ENCODE measurements at regions not wholly inside any gene's neighbourhood (a gene's known extent, or its start where the extent isn't known, plus 50 kb on each side); places are given as distances from the start of the nearest gene placed in this dataset.

- TF ChIP-seq EZH2 (IDR thresholded peaks at IDR 0.05) (no peak), POLR2AphosphoS5 (IDR thresholded peaks at IDR 0.05; ENCODE audit: borderline replicate concordance, low read depth, low read length) (no peak)
These were observed 63.9 kb upstream of the CDYL start for GRCh38 chr6:4712291-4712690.

Data from SK-N-MC (cell line).